ENCODE measurements at regions not wholly inside any gene's neighbourhood (a gene's known extent, or its start where the extent isn't known, plus 50 kb on each side); places are given as distances from the start of the nearest gene placed in this dataset.

DNA sequence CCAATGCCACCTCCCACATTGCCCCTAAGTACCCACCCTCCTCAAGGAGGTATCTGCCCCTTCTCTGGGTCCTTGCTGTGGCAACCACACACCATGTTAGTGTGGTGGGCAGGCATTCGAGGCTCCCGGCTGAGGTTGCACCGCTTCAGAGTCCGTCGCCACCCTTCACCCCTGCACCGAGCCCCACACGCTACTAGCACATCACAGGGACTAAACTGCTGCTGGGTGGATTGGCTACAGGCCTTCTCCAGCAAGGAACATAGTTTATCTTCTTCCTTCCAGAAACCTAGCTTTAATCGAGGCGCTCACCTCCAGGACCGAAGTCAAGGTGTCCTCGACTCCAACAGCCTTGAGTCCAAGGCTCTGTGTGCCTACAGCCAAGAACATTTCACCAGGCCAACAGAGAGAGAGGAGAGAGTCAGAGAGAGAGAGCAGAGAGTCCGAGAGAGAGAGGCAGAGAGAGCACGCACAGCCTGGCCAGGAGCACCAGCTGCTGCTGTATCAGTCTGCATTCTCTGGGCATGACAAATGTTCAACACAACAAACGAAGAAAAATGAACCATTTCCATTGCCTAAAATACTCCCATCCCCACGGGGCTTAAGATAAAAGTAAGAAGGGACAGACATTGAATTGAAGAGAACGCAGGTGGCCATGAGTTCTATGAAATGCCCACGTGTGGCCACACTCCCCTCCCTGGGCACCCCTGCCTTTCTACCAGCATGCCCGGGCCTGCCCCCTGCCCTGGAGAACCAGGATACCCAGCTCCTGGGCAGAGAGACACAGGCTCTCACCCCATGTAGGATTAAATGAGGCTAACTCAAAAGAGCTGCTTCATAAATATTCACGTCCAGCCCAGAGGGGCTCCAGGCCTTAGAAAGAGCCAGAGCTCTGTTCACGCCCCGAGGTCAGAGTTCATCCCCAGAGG, 94.9 kb downstream of the RBFOX3 start:
- no peak overlapping the region for H3K4me2 ChIP-seq (ENCODE audit: unreplicated experiment)
- no peak for DNase-seq
- in situ Hi-C loops (cut with MboI), result no loop called here

DNA sequence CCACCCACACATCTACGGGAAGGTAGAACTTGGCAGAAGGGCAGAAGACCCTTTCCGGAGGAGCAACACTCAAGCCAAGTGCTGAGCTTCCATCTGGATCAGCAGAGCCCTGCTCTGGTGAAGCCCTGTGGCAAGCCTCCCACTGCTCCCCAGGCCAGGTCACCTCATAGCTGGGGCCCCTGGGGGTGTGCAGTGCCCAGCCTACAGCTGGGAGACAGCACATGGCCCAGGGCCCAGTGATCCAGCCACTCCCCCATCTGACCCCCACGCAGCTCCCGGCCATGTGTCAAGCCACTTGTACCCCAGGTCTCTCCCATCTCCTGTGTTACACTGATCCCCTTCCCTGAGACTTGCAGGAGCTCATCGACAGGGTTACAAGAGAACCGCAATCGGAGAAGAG, 95.7 kb downstream of the RBFOX3 start:
- no peak overlapping the region for H3K4me3 ChIP-seq
- H3K9me3 ChIP-seq (ENCODE audit: low read depth), result no peaks in the 10 kb centered on the region
- WGBS, 2 experiments (ENCODE audit: low coverage in 1 of 2, low lambda C conversion rate in 2 of 2, missing lambda C conversion rate in 2 of 2), result 66 to 72% methylated on average over 7 of the region's 7 CpGs
- no peak overlapping the region for H3K9ac ChIP-seq
- H3K36me3 ChIP-seq (ENCODE audit: low read depth), result no peaks in the 10 kb centered on the region
- DNase-seq, result no peak
- no peaks in the 10 kb centered on the region for H4K20me1 ChIP-seq (ENCODE audit: insufficient read depth)
- no peak overlapping the region for H2AFZ ChIP-seq
- in situ Hi-C loops (cut with MboI), result no loop called here
- H3F3A ChIP-seq (ENCODE audit: insufficient read depth), result no peaks in the 10 kb centered on the region
- H3K4me1 ChIP-seq (ENCODE audit: insufficient read depth), result no peaks in the 10 kb centered on the region
- H3K27me3 ChIP-seq (replicated peaks; ENCODE audit: insufficient read depth), result peaks cover 3% of the 10 kb centered on the region; the same call in 1 of the 2 replicates
- H3K27ac ChIP-seq, result no peak overlapping the region
- H3K9me2 ChIP-seq (ENCODE audit: insufficient read depth), result no peaks in the 10 kb centered on the region
- TF ChIP-seq EZH2 (IDR thresholded peaks at IDR 0.05; ENCODE audit: insufficient read depth, poor library complexity, severe bottlenecking), result no peak
- no peak for TF ChIP-seq EZH2phosphoT487 (IDR thresholded peaks at IDR 0.05; ENCODE audit: insufficient read depth, low read depth)
- no peak overlapping the region for H3K4me2 ChIP-seq (ENCODE audit: unreplicated experiment)
- H3K79me2 ChIP-seq (ENCODE audit: insufficient read depth), result no peaks in the 10 kb centered on the region

More for the DNA sequence above, 94.9 kb downstream of the RBFOX3 start:
- H3K79me2 ChIP-seq (ENCODE audit: insufficient read depth), result no peaks in the 10 kb centered on the region
- no peaks in the 10 kb centered on the region for H3K9me2 ChIP-seq (ENCODE audit: insufficient read depth)
- no peaks in the 10 kb centered on the region for H3F3A ChIP-seq (ENCODE audit: insufficient read depth)
- no peak overlapping the region for H3K27ac ChIP-seq
- TF ChIP-seq EZH2phosphoT487 (IDR thresholded peaks at IDR 0.05; ENCODE audit: insufficient read depth, low read depth) (no peak), EZH2 (IDR thresholded peaks at IDR 0.05; ENCODE audit: insufficient read depth, poor library complexity, severe bottlenecking) (no peak)
- no peaks in the 10 kb centered on the region for H4K20me1 ChIP-seq (ENCODE audit: insufficient read depth)
- 41 to 42% methylated on average over 21 of the region's 21 CpGs for WGBS, 2 experiments (ENCODE audit: low coverage in 1 of 2, low lambda C conversion rate in 2 of 2, missing lambda C conversion rate in 2 of 2)
- no peak overlapping the region for H2AFZ ChIP-seq
- H3K27me3 ChIP-seq (replicated peaks; ENCODE audit: insufficient read depth), result peaks cover 3% of the 10 kb centered on the region; the same call in 1 of the 2 replicates
- H3K9me3 ChIP-seq (ENCODE audit: low read depth), result no peaks in the 10 kb centered on the region
- no peaks in the 10 kb centered on the region for H3K4me1 ChIP-seq (ENCODE audit: insufficient read depth)
- no peaks in the 10 kb centered on the region for H3K36me3 ChIP-seq (ENCODE audit: low read depth)
- H3K9ac ChIP-seq, result no peak overlapping the region
- H3K4me3 ChIP-seq, result no peak overlapping the region

- Histone ChIP-seq H4K20me1 (ENCODE audit: insufficient read depth) (no peaks in the 10 kb centered on the region), H3K4me1 (ENCODE audit: insufficient read depth) (no peaks in the 10 kb centered on the region), H3K4me3 (no peak overlapping the region), H3K9me3 (ENCODE audit: low read depth) (no peaks in the 10 kb centered on the region), H3K27me3 (replicated peaks; ENCODE audit: insufficient read depth) (no peaks in the 10 kb centered on the region), H3K27ac (no peak overlapping the region), H3K9me2 (ENCODE audit: insufficient read depth) (no peaks in the 10 kb centered on the region), H3K9ac (no peak overlapping the region), H3K36me3 (ENCODE audit: low read depth) (no peaks in the 10 kb centered on the region), H2AFZ (no peak overlapping the region), H3K79me2 (ENCODE audit: insufficient read depth) (no peaks in the 10 kb centered on the region), H3F3A (ENCODE audit: insufficient read depth) (no peaks in the 10 kb centered on the region), H3K4me2 (ENCODE audit: unreplicated experiment) (no peak overlapping the region)
- no peak for DNase-seq
- 76 to 82% methylated on average over 14 to 17 of the region's 17 CpGs for WGBS, 2 experiments (ENCODE audit: low coverage in 1 of 2, low lambda C conversion rate in 2 of 2, missing lambda C conversion rate in 2 of 2)
- no peak for TF ChIP-seq EZH2phosphoT487 (IDR thresholded peaks at IDR 0.05; ENCODE audit: insufficient read depth, low read depth)
- no peak for TF ChIP-seq EZH2 (IDR thresholded peaks at IDR 0.05; ENCODE audit: insufficient read depth, poor library complexity, severe bottlenecking)
- in situ Hi-C loops (cut with MboI), result no loop called here
These were observed 96.9 kb downstream of the RBFOX3 start for GRCh38 chr17:79513820-79514535.

- H3K9me2 ChIP-seq (ENCODE audit: insufficient read depth), result no peaks in the 10 kb centered on the region
- TF ChIP-seq EZH2phosphoT487 (IDR thresholded peaks at IDR 0.05; ENCODE audit: insufficient read depth, low read depth) (no peak), EZH2 (IDR thresholded peaks at IDR 0.05; ENCODE audit: insufficient read depth, poor library complexity, severe bottlenecking) (no peak)
- no peaks in the 10 kb centered on the region for H4K20me1 ChIP-seq (ENCODE audit: insufficient read depth)
- H3K36me3 ChIP-seq (ENCODE audit: low read depth), result no peaks in the 10 kb centered on the region
- DNase-seq, result no peak
- no peaks in the 10 kb centered on the region for H3K9me3 ChIP-seq (ENCODE audit: low read depth)
- no peaks in the 10 kb centered on the region for H3F3A ChIP-seq (ENCODE audit: insufficient read depth)
- no peaks in the 10 kb centered on the region for H3K27me3 ChIP-seq (replicated peaks; ENCODE audit: insufficient read depth)
- no peak overlapping the region for H3K4me3 ChIP-seq
- no peak overlapping the region for H3K4me2 ChIP-seq (ENCODE audit: unreplicated experiment)
- in situ Hi-C loops (cut with MboI), result no loop called here
- H3K79me2 ChIP-seq (ENCODE audit: insufficient read depth), result no peaks in the 10 kb centered on the region
- no peak overlapping the region for H2AFZ ChIP-seq
- no peak overlapping the region for H3K9ac ChIP-seq
- no peaks in the 10 kb centered on the region for H3K4me1 ChIP-seq (ENCODE audit: insufficient read depth)
- WGBS, 2 experiments (ENCODE audit: low coverage in 1 of 2, low lambda C conversion rate in 2 of 2, missing lambda C conversion rate in 2 of 2), result 66 to 81% methylated on average over 4 of the region's 4 CpGs
- no peak overlapping the region for H3K27ac ChIP-seq
These were observed 97.6 kb downstream of the RBFOX3 start for GRCh38 chr17:79513206-79513605.

Measured in GM23248 (cell line).